H9 (cell line): ENCODE measurements at regions not wholly inside any gene's neighbourhood (a gene's known extent, or its start where the extent isn't known, plus 50 kb on each side); places are given as distances from the start of the nearest gene placed in this dataset.

ENCODE experiments used
- DNase-seq: peaks from one replicate; pipeline ENCODE4 v3.0.0-alpha.2; 2017
- H2AFZ ChIP-seq: one replicate; pipeline ENCODE4 v1.6.1; 2013; ENCODE audit warnings: mild to moderate bottlenecking, low read length, control low read depth, moderate library complexity
- H2AK5ac ChIP-seq: 2 replicates; pipeline ENCODE4 v1.6.1; 2013; ENCODE audit warnings: low read length, control low read depth, mixed read lengths; ENCODE audit not compliant: insufficient read length
- H2BK120ac ChIP-seq: one replicate; pipeline ENCODE4 v1.6.1; 2013; ENCODE audit warnings: low read depth, mild to moderate bottlenecking, low read length, control low read depth, inconsistent platforms; ENCODE audit not compliant: poor library complexity, severe bottlenecking
- H2BK12ac ChIP-seq: 2 replicates; pipeline ENCODE4 v1.6.1; 2013; ENCODE audit warnings: low read length, control low read depth, mixed read lengths, low read depth; ENCODE audit not compliant: insufficient read length
- H2BK15ac ChIP-seq: 2 replicates; pipeline ENCODE4 v1.6.1; 2013; ENCODE audit warnings: low read depth, low read length, control low read depth
- H2BK20ac ChIP-seq: one replicate; pipeline ENCODE4 v1.6.1; 2013; ENCODE audit warnings: low read depth, mild to moderate bottlenecking, low read length, control low read depth, inconsistent platforms; ENCODE audit not compliant: poor library complexity, severe bottlenecking
- H2BK5ac ChIP-seq: 2 replicates; pipeline ENCODE4 v1.6.1; 2013; ENCODE audit warnings: low read length, control low read depth, mixed read lengths; ENCODE audit not compliant: insufficient read length
- H3K14ac ChIP-seq: 2 replicates; pipeline ENCODE4 v1.6.1; 2013; ENCODE audit warnings: low read length, control low read depth; ENCODE audit not compliant: insufficient read depth
- H3K18ac ChIP-seq: 2 replicates; pipeline ENCODE4 v1.6.1; 2013; ENCODE audit warnings: low read depth, mild to moderate bottlenecking, mixed read lengths, low read length, control low read depth; ENCODE audit not compliant: insufficient read length
- H3K23ac ChIP-seq: 2 replicates; pipeline ENCODE4 v1.6.1; 2013; ENCODE audit warnings: low read length, control low read depth, mixed read lengths, low read depth; ENCODE audit not compliant: insufficient read length
- H3K23me2 ChIP-seq: 2 replicates; pipeline ENCODE4 v1.6.1; 2013; ENCODE audit warnings: low read depth, mild to moderate bottlenecking, mixed read lengths, low read length, control low read depth; ENCODE audit not compliant: insufficient read length, poor library complexity, severe bottlenecking
- H3K27ac ChIP-seq: 2 replicates; pipeline ENCODE4 v1.5.1; 2013; ENCODE audit warnings: low read length, control low read depth, mixed read lengths, low read depth; ENCODE audit not compliant: insufficient read length
- H3K27me3 ChIP-seq: 2 replicates; pipeline ENCODE4 v1.6.1; 2013; ENCODE audit warnings: low read length, control low read depth, inconsistent platforms; ENCODE audit not compliant: insufficient read depth
- H3K4ac ChIP-seq: 2 replicates; pipeline ENCODE4 v1.6.1; 2013; ENCODE audit warnings: low read depth, mild to moderate bottlenecking, control low read depth, inconsistent platforms, low read length, moderate library complexity
- H3K4me1 ChIP-seq: 2 replicates; pipeline ENCODE4 v1.6.1; 2013; ENCODE audit warnings: low read length, control low read depth, inconsistent platforms; ENCODE audit not compliant: insufficient read depth
- H3K4me2 ChIP-seq: 2 replicates; pipeline ENCODE4 v1.6.1; 2013; ENCODE audit warnings: low read length, control low read depth, mixed read lengths; ENCODE audit not compliant: insufficient read length, insufficient read depth
- H3K56ac ChIP-seq: 2 replicates; pipeline ENCODE4 v1.6.1; 2013; ENCODE audit warnings: low read depth, mild to moderate bottlenecking, mixed read lengths, low read length, control low read depth; ENCODE audit not compliant: insufficient read length
- H3K79me1 ChIP-seq: 2 replicates; pipeline ENCODE4 v1.6.1; 2013; ENCODE audit warnings: low read depth, mild to moderate bottlenecking, moderate library complexity, low read length, control low read depth, inconsistent platforms; ENCODE audit not compliant: insufficient read depth, poor library complexity, severe bottlenecking
- H3K79me2 ChIP-seq: 2 replicates; pipeline ENCODE4 v1.6.1; 2013; ENCODE audit warnings: low read length, control low read depth, inconsistent platforms; ENCODE audit not compliant: insufficient read depth
- H3K9ac ChIP-seq: 2 replicates; pipeline ENCODE4 v1.6.1; 2013; ENCODE audit warnings: low read length, control low read depth, mixed read lengths; ENCODE audit not compliant: insufficient read length; ENCODE audit errors: extremely low read depth
- H3K9me3 ChIP-seq: one replicate; pipeline ENCODE4 v1.6.1; 2013; ENCODE audit warnings: low read depth, low read length, inconsistent platforms; ENCODE audit not compliant: control insufficient read depth
- H3T11ph ChIP-seq: one replicate; pipeline ENCODE4 v1.6.1; 2013; ENCODE audit warnings: mild to moderate bottlenecking, low read length, control low read depth, inconsistent platforms
- H4K20me1 ChIP-seq: one replicate; pipeline ENCODE4 v1.6.1; 2013; ENCODE audit not compliant: control insufficient read depth, insufficient read length, insufficient read depth
- H4K5ac ChIP-seq: 2 replicates; pipeline ENCODE4 v1.6.1; 2013; ENCODE audit warnings: low read depth, mild to moderate bottlenecking, mixed read lengths, low read length, control low read depth; ENCODE audit not compliant: insufficient read length
- H4K8ac ChIP-seq: replicated peaks from 2 replicates; pipeline ENCODE4 v1.6.1; 2013; ENCODE audit warnings: low read length, control low read depth, mixed read lengths, low read depth; ENCODE audit not compliant: insufficient read length
- H4K91ac ChIP-seq: 2 replicates; pipeline ENCODE4 v1.6.1; 2013; ENCODE audit warnings: low read depth, mild to moderate bottlenecking, moderate library complexity, mixed read lengths, low read length, control low read depth; ENCODE audit not compliant: insufficient read length
- H3K27ac Mint-ChIP-seq, 3 experiments: 2 replicates in 2 of 3; 3 replicates in 1 of 3; pipeline ENCODE4 v1.8.0; 2020 to 2021; ENCODE audit warnings: mixed read lengths in 3 of 3, mild to moderate bottlenecking in 1 of 3, moderate library complexity in 1 of 3
- H3K27me3 Mint-ChIP-seq: 2 replicates; pipeline ENCODE4 v1.8.0; 2021; ENCODE audit warnings: low read depth, mild to moderate bottlenecking, moderate library complexity, mixed read lengths
- H3K36me3 Mint-ChIP-seq, 3 experiments: 2 replicates in 2 of 3; 3 replicates in 1 of 3; pipeline ENCODE4 v1.8.0; 2020 to 2021; ENCODE audit warnings: low read depth in 3 of 3, mixed read lengths in 3 of 3; ENCODE audit not compliant: insufficient read depth in 1 of 3
- H3K4me1 Mint-ChIP-seq, 2 experiments: 2 replicates each; pipeline ENCODE4 v1.8.0; 2020; ENCODE audit warnings: mixed read lengths in 2 of 2
- H3K4me3 Mint-ChIP-seq, 2 experiments: 2 replicates in 1 of 2; 3 replicates in 1 of 2; pipeline ENCODE4 v1.8.0; 2020 to 2021; ENCODE audit warnings: mild to moderate bottlenecking in 2 of 2, mixed read lengths in 2 of 2, moderate library complexity in 1 of 2
- H3K9me3 Mint-ChIP-seq, 2 experiments: 2 replicates in 1 of 2; 3 replicates in 1 of 2; pipeline ENCODE4 v1.8.0; 2020; ENCODE audit warnings: mild to moderate bottlenecking in 2 of 2, mixed read lengths in 2 of 2, moderate library complexity in 1 of 2
- CTCF ChIP-seq: fragments of 200-600 bp; sonication (generic); conservative IDR thresholded peaks from 3 replicates; pipeline ENCODE4 v1.8.0; 2021; ENCODE audit warnings: antibody characterized with exemption, mild to moderate bottlenecking
- WGBS: extraction: QIAGEN DNeasy Blood & Tissue Kit; methylation state at CpG from one replicate; pipeline ENCODE4 v1.1.7; 2013; ENCODE audit warnings: missing lambda C conversion rate, low lambda C conversion rate, mixed read lengths; ENCODE audit not compliant: insufficient read length; ENCODE audit errors: extremely low coverage; 5-methylcytosine and 5-hydroxymethylcytosine counted together

GRCh38 chr4:24209131-24209530 lies 319.3 kb upstream of the PPARGC1A start:
- Histone ChIP-seq H4K5ac (no peak overlapping the region), H3K9ac (no peak overlapping the region), H3K27me3 (no peaks in the 10 kb centered on the region), H2BK15ac (no peak overlapping the region; the same call in 1 of the 2 replicates), H3K14ac (no peak overlapping the region), H3K23me2 (no peaks in the 10 kb centered on the region), H3K79me1 (no peaks in the 10 kb centered on the region), H2AFZ (no peak overlapping the region), H2BK120ac (no peak overlapping the region), H4K20me1 (no peaks in the 10 kb centered on the region), H2AK5ac (no peak overlapping the region), H2BK5ac (no peak overlapping the region), H3K4me1 (no peaks in the 10 kb centered on the region), H3K4ac (no peak overlapping the region), H2BK12ac (no peak overlapping the region), H3K4me2 (no peak overlapping the region), H3K27ac (no peak overlapping the region), H3T11ph (no peak overlapping the region), H3K79me2 (no peaks in the 10 kb centered on the region), H3K18ac (no peak overlapping the region), H3K23ac (no peak overlapping the region), H4K91ac (peak overlapping the region; percentile 70), H3K56ac (no peak overlapping the region), H2BK20ac (no peak overlapping the region), H3K9me3 (no peaks in the 10 kb centered on the region), H4K8ac (no peak overlapping the region)
- Mint-ChIP-seq H3K27ac (no peak overlapping the region), H3K4me3 (no peak overlapping the region), H3K9me3 (no peaks in the 10 kb centered on the region), H3K36me3 (no peaks in the 10 kb centered on the region), H3K27me3 (no peaks in the 10 kb centered on the region), H3K4me1 (peaks cover 13 to 26% of the 10 kb centered on the region in 2 experiments)
- no CpG with 5 or more reads among the region's 3 CpGs for WGBS
- no peak for TF ChIP-seq CTCF
- no peak for DNase-seq
